H9 (cell line): ENCODE measurements at regions not wholly inside any gene's neighbourhood (a gene's known extent, or its start where the extent isn't known, plus 50 kb on each side); places are given as distances from the start of the nearest gene placed in this dataset.
A peak's percentile ranks its signal among the peaks of the same experiment; 100 is the strongest.

Experiments
- DNase-seq: peaks from one replicate; pipeline ENCODE4 v3.0.0-alpha.2; 2017
- H2AFZ ChIP-seq: one replicate; pipeline ENCODE4 v1.6.1; 2013; ENCODE audit warnings: mild to moderate bottlenecking, low read length, control low read depth, moderate library complexity
- H2AK5ac ChIP-seq: 2 replicates; pipeline ENCODE4 v1.6.1; 2013; ENCODE audit warnings: low read length, control low read depth, mixed read lengths; ENCODE audit not compliant: insufficient read length
- H2BK120ac ChIP-seq: one replicate; pipeline ENCODE4 v1.6.1; 2013; ENCODE audit warnings: low read depth, mild to moderate bottlenecking, low read length, control low read depth, inconsistent platforms; ENCODE audit not compliant: poor library complexity, severe bottlenecking
- H2BK12ac ChIP-seq: 2 replicates; pipeline ENCODE4 v1.6.1; 2013; ENCODE audit warnings: low read length, control low read depth, mixed read lengths, low read depth; ENCODE audit not compliant: insufficient read length
- H2BK15ac ChIP-seq: 2 replicates; pipeline ENCODE4 v1.6.1; 2013; ENCODE audit warnings: low read depth, low read length, control low read depth
- H2BK20ac ChIP-seq: one replicate; pipeline ENCODE4 v1.6.1; 2013; ENCODE audit warnings: low read depth, mild to moderate bottlenecking, low read length, control low read depth, inconsistent platforms; ENCODE audit not compliant: poor library complexity, severe bottlenecking
- H2BK5ac ChIP-seq: 2 replicates; pipeline ENCODE4 v1.6.1; 2013; ENCODE audit warnings: low read length, control low read depth, mixed read lengths; ENCODE audit not compliant: insufficient read length
- H3K14ac ChIP-seq: 2 replicates; pipeline ENCODE4 v1.6.1; 2013; ENCODE audit warnings: low read length, control low read depth; ENCODE audit not compliant: insufficient read depth
- H3K18ac ChIP-seq: 2 replicates; pipeline ENCODE4 v1.6.1; 2013; ENCODE audit warnings: low read depth, mild to moderate bottlenecking, mixed read lengths, low read length, control low read depth; ENCODE audit not compliant: insufficient read length
- H3K23ac ChIP-seq: 2 replicates; pipeline ENCODE4 v1.6.1; 2013; ENCODE audit warnings: low read length, control low read depth, mixed read lengths, low read depth; ENCODE audit not compliant: insufficient read length
- H3K23me2 ChIP-seq: 2 replicates; pipeline ENCODE4 v1.6.1; 2013; ENCODE audit warnings: low read depth, mild to moderate bottlenecking, mixed read lengths, low read length, control low read depth; ENCODE audit not compliant: insufficient read length, poor library complexity, severe bottlenecking
- H3K27ac ChIP-seq: 2 replicates; pipeline ENCODE4 v1.5.1; 2013; ENCODE audit warnings: low read length, control low read depth, mixed read lengths, low read depth; ENCODE audit not compliant: insufficient read length
- H3K27me3 ChIP-seq: 2 replicates; pipeline ENCODE4 v1.6.1; 2013; ENCODE audit warnings: low read length, control low read depth, inconsistent platforms; ENCODE audit not compliant: insufficient read depth
- H3K4ac ChIP-seq: 2 replicates; pipeline ENCODE4 v1.6.1; 2013; ENCODE audit warnings: low read depth, mild to moderate bottlenecking, control low read depth, inconsistent platforms, low read length, moderate library complexity
- H3K4me1 ChIP-seq: 2 replicates; pipeline ENCODE4 v1.6.1; 2013; ENCODE audit warnings: low read length, control low read depth, inconsistent platforms; ENCODE audit not compliant: insufficient read depth
- H3K4me2 ChIP-seq: 2 replicates; pipeline ENCODE4 v1.6.1; 2013; ENCODE audit warnings: low read length, control low read depth, mixed read lengths; ENCODE audit not compliant: insufficient read length, insufficient read depth
- H3K56ac ChIP-seq: 2 replicates; pipeline ENCODE4 v1.6.1; 2013; ENCODE audit warnings: low read depth, mild to moderate bottlenecking, mixed read lengths, low read length, control low read depth; ENCODE audit not compliant: insufficient read length
- H3K79me1 ChIP-seq: 2 replicates; pipeline ENCODE4 v1.6.1; 2013; ENCODE audit warnings: low read depth, mild to moderate bottlenecking, moderate library complexity, low read length, control low read depth, inconsistent platforms; ENCODE audit not compliant: insufficient read depth, poor library complexity, severe bottlenecking
- H3K79me2 ChIP-seq: 2 replicates; pipeline ENCODE4 v1.6.1; 2013; ENCODE audit warnings: low read length, control low read depth, inconsistent platforms; ENCODE audit not compliant: insufficient read depth
- H3K9ac ChIP-seq: 2 replicates; pipeline ENCODE4 v1.6.1; 2013; ENCODE audit warnings: low read length, control low read depth, mixed read lengths; ENCODE audit not compliant: insufficient read length; ENCODE audit errors: extremely low read depth
- H3K9me3 ChIP-seq: one replicate; pipeline ENCODE4 v1.6.1; 2013; ENCODE audit warnings: low read depth, low read length, inconsistent platforms; ENCODE audit not compliant: control insufficient read depth
- H3T11ph ChIP-seq: one replicate; pipeline ENCODE4 v1.6.1; 2013; ENCODE audit warnings: mild to moderate bottlenecking, low read length, control low read depth, inconsistent platforms
- H4K20me1 ChIP-seq: one replicate; pipeline ENCODE4 v1.6.1; 2013; ENCODE audit not compliant: control insufficient read depth, insufficient read length, insufficient read depth
- H4K5ac ChIP-seq: 2 replicates; pipeline ENCODE4 v1.6.1; 2013; ENCODE audit warnings: low read depth, mild to moderate bottlenecking, mixed read lengths, low read length, control low read depth; ENCODE audit not compliant: insufficient read length
- H4K8ac ChIP-seq: replicated peaks from 2 replicates; pipeline ENCODE4 v1.6.1; 2013; ENCODE audit warnings: low read length, control low read depth, mixed read lengths, low read depth; ENCODE audit not compliant: insufficient read length
- H4K91ac ChIP-seq: 2 replicates; pipeline ENCODE4 v1.6.1; 2013; ENCODE audit warnings: low read depth, mild to moderate bottlenecking, moderate library complexity, mixed read lengths, low read length, control low read depth; ENCODE audit not compliant: insufficient read length
- H3K27ac Mint-ChIP-seq, 3 experiments: 2 replicates in 2 of 3; 3 replicates in 1 of 3; pipeline ENCODE4 v1.8.0; 2020 to 2021; ENCODE audit warnings: mixed read lengths in 3 of 3, mild to moderate bottlenecking in 1 of 3, moderate library complexity in 1 of 3
- H3K27me3 Mint-ChIP-seq: 2 replicates; pipeline ENCODE4 v1.8.0; 2021; ENCODE audit warnings: low read depth, mild to moderate bottlenecking, moderate library complexity, mixed read lengths
- H3K36me3 Mint-ChIP-seq, 3 experiments: 2 replicates in 2 of 3; 3 replicates in 1 of 3; pipeline ENCODE4 v1.8.0; 2020 to 2021; ENCODE audit warnings: low read depth in 3 of 3, mixed read lengths in 3 of 3; ENCODE audit not compliant: insufficient read depth in 1 of 3
- H3K4me1 Mint-ChIP-seq, 2 experiments: 2 replicates each; pipeline ENCODE4 v1.8.0; 2020; ENCODE audit warnings: mixed read lengths in 2 of 2
- H3K4me3 Mint-ChIP-seq, 2 experiments: 2 replicates in 1 of 2; 3 replicates in 1 of 2; pipeline ENCODE4 v1.8.0; 2020 to 2021; ENCODE audit warnings: mild to moderate bottlenecking in 2 of 2, mixed read lengths in 2 of 2, moderate library complexity in 1 of 2
- H3K9me3 Mint-ChIP-seq, 2 experiments: 2 replicates in 1 of 2; 3 replicates in 1 of 2; pipeline ENCODE4 v1.8.0; 2020; ENCODE audit warnings: mild to moderate bottlenecking in 2 of 2, mixed read lengths in 2 of 2, moderate library complexity in 1 of 2
- WGBS: extraction: QIAGEN DNeasy Blood & Tissue Kit; methylation state at CpG from one replicate; pipeline ENCODE4 v1.1.7; 2013; ENCODE audit warnings: missing lambda C conversion rate, low lambda C conversion rate, mixed read lengths; ENCODE audit not compliant: insufficient read length; ENCODE audit errors: extremely low coverage; 5-methylcytosine and 5-hydroxymethylcytosine counted together
- TF ChIP-seq, protein P1 (sequence below): fragments of 200-600 bp; sonication (generic); conservative IDR thresholded peaks from 3 replicates; pipeline ENCODE4 v1.8.0; 2021; ENCODE audit warnings: antibody characterized with exemption, mild to moderate bottlenecking

GRCh38 chr1:119276558-119276957, 92.0 kb upstream of the HAO2 start:
- Histone ChIP-seq H3T11ph (no peak overlapping the region), H3K56ac (no peak overlapping the region), H3K27me3 (no peaks in the 10 kb centered on the region), H3K14ac (no peak overlapping the region), H3K18ac (no peak overlapping the region), H2AFZ (no peak overlapping the region), H2BK5ac (no peak overlapping the region), H3K4me2 (no peak overlapping the region), H4K5ac (no peak overlapping the region), H3K23ac (no peak overlapping the region), H4K91ac (no peak overlapping the region), H3K27ac (no peak overlapping the region), H3K23me2 (no peaks in the 10 kb centered on the region), H3K9me3 (no peaks in the 10 kb centered on the region), H2BK20ac (no peak overlapping the region), H3K4me1 (no peaks in the 10 kb centered on the region), H4K20me1 (no peaks in the 10 kb centered on the region), H4K8ac (no peak overlapping the region), H3K9ac (no peak overlapping the region), H3K79me2 (no peaks in the 10 kb centered on the region), H2BK12ac (no peak overlapping the region), H2BK120ac (no peak overlapping the region), H3K4ac (no peak overlapping the region), H2AK5ac (no peak overlapping the region), H2BK15ac (no peak overlapping the region), H3K79me1 (no peaks in the 10 kb centered on the region)
- DNase-seq = no peak
- H3K27ac Mint-ChIP-seq = peak overlapping the region in 1 of 3 experiments; percentile 47; a peak in 1 of 7 replicates
- H3K9me3 Mint-ChIP-seq = no peaks in the 10 kb centered on the region
- TF ChIP-seq, protein P1, sequence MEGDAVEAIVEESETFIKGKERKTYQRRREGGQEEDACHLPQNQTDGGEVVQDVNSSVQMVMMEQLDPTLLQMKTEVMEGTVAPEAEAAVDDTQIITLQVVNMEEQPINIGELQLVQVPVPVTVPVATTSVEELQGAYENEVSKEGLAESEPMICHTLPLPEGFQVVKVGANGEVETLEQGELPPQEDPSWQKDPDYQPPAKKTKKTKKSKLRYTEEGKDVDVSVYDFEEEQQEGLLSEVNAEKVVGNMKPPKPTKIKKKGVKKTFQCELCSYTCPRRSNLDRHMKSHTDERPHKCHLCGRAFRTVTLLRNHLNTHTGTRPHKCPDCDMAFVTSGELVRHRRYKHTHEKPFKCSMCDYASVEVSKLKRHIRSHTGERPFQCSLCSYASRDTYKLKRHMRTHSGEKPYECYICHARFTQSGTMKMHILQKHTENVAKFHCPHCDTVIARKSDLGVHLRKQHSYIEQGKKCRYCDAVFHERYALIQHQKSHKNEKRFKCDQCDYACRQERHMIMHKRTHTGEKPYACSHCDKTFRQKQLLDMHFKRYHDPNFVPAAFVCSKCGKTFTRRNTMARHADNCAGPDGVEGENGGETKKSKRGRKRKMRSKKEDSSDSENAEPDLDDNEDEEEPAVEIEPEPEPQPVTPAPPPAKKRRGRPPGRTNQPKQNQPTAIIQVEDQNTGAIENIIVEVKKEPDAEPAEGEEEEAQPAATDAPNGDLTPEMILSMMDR = peak; percentile 54; the same call in 2 of the 3 replicates
- H3K4me1 Mint-ChIP-seq = peaks cover 6 to 7% of the 10 kb centered on the region in 2 experiments
- no CpG with 5 or more reads among the region's 1 CpG for WGBS
- no peaks in the 10 kb centered on the region for H3K27me3 Mint-ChIP-seq
- H3K4me3 Mint-ChIP-seq = no peak overlapping the region
- no peaks in the 10 kb centered on the region for H3K36me3 Mint-ChIP-seq
